ENCODE measurements at regions not wholly inside any gene's neighbourhood (a gene's known extent, or its start where the extent isn't known, plus 50 kb on each side); places are given as distances from the start of the nearest gene placed in this dataset.
A peak's percentile ranks its signal among the peaks of the same experiment; 100 is the strongest.

GRCh38 chr17:77478899-77479298 is 338.1 kb downstream of the SEC14L1 start:
- ChIA-PET POLR2A (no interaction called here), CTCF (interaction anchor here (1.1 to 2.4 kb wide), 2 partner anchors 16 to 49 kb away, joined by 3 to 11 read pairs; no protein-coding TSS in a partner anchor)
- Histone ChIP-seq H3K4me3 (ENCODE audit: low read depth, low read length) (no peak overlapping the region), H3K9me3 (ENCODE audit: control insufficient read depth, insufficient read depth, low read length) (no peaks in the 10 kb centered on the region; the same call in 1 of the 2 replicates), H3K27me3 (ENCODE audit: control insufficient read depth, insufficient read depth, low read length) (no peaks in the 10 kb centered on the region), H3K27ac (ENCODE audit: low read depth, low read length) (peak overlapping the region; percentile 2)
- no peak for DNase-seq (ENCODE audit: low read depth, low spot score)
- TF ChIP-seq CTCF (IDR thresholded peaks at IDR 0.05; ENCODE audit: low read depth, low read length), result no peak

GRCh38 chr17:77479372-77480198 is 338.8 kb downstream of the SEC14L1 start:
- Histone ChIP-seq H3K27ac (ENCODE audit: low read depth, low read length) (no peak overlapping the region), H3K4me3 (ENCODE audit: low read depth, low read length) (no peak overlapping the region), H3K27me3 (ENCODE audit: control insufficient read depth, insufficient read depth, low read length) (no peaks in the 10 kb centered on the region), H3K9me3 (ENCODE audit: control insufficient read depth, insufficient read depth, low read length) (no peaks in the 10 kb centered on the region; the same call in 1 of the 2 replicates)
- ChIA-PET CTCF (no interaction called here), POLR2A (no interaction called here)
- no peak for TF ChIP-seq CTCF (IDR thresholded peaks at IDR 0.05; ENCODE audit: low read depth, low read length)
- no peak for DNase-seq (ENCODE audit: low read depth, low spot score)

DNA sequence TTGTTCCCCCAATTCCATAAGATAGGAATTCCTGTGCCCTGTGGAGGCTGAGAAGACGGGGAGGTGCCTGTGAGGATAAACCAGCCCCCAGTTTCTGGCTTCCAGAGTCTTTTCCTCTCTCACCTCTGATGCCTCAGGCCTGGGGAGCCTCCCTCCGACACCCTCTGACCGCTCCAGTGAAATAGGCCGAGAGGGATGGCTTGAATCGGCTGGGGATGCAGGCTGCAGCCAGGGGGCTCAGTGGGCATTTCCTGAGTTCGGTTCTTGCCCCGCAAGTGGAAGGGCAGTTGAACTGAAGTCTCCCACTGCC is 339.4 kb downstream of the SEC14L1 start:
- TF ChIP-seq CTCF (IDR thresholded peaks at IDR 0.05; ENCODE audit: low read depth, low read length), result peak; percentile 9; the same call in 1 of the 2 replicates
- POLR2A ChIA-PET, result no interaction called here
- no peaks in the 10 kb centered on the region for H3K27me3 ChIP-seq (ENCODE audit: control insufficient read depth, insufficient read depth, low read length)
- no peak for DNase-seq (ENCODE audit: low read depth, low spot score)
- H3K27ac ChIP-seq (ENCODE audit: low read depth, low read length), result peak overlapping the region; percentile 21
- H3K9me3 ChIP-seq (ENCODE audit: control insufficient read depth, insufficient read depth, low read length), result no peaks in the 10 kb centered on the region; the same call in 1 of the 2 replicates
- H3K4me3 ChIP-seq (ENCODE audit: low read depth, low read length), result no peak overlapping the region
- CTCF ChIA-PET, result no interaction called here

- CTCF ChIA-PET, result no interaction called here
- TF ChIP-seq CTCF (IDR thresholded peaks at IDR 0.05; ENCODE audit: low read depth, low read length), result no peak
These were observed 339.9 kb downstream of the SEC14L1 start for GRCh38 chr17:77480509-77481215.

More at GRCh38 chr17:77480509-77481215, 339.9 kb downstream of the SEC14L1 start:
- H3K9me3 ChIP-seq (ENCODE audit: control insufficient read depth, insufficient read depth, low read length), result no peaks in the 10 kb centered on the region; the same call in 1 of the 2 replicates
- peak overlapping the region; percentile 21 for H3K27ac ChIP-seq (ENCODE audit: low read depth, low read length)
- no peak for DNase-seq (ENCODE audit: low read depth, low spot score)
- POLR2A ChIA-PET, result no interaction called here
- no peaks in the 10 kb centered on the region for H3K27me3 ChIP-seq (ENCODE audit: control insufficient read depth, insufficient read depth, low read length)
- H3K4me3 ChIP-seq (ENCODE audit: low read depth, low read length), result no peak overlapping the region
